GM18499 (cell line): ENCODE measurements at regions not wholly inside any gene's neighbourhood (a gene's known extent, or its start where the extent isn't known, plus 50 kb on each side); places are given as distances from the start of the nearest gene placed in this dataset.
"Not testable (repeated sequence)": the region's sequence is repeated elsewhere in the genome, so short reads cannot be mapped to it uniquely, and the experiment has no call there.

Source experiments
- ATAC-seq: cut with Tn5 transposase; IDR thresholded peaks from one replicate; pipeline ENCODE4 v1.9.1; 2021; ENCODE audit warnings: moderate number of reproducible peaks; ENCODE audit not compliant: insufficient read depth, unreplicated experiment

GRCh38 chr13:81990652-81991051 is 1649.7 kb upstream of the SPRY2 start:
- ATAC-seq = no peak

GRCh38 chr13:81988567-81988966 is 1647.6 kb upstream of the SPRY2 start:
- no peak for ATAC-seq

DNA sequence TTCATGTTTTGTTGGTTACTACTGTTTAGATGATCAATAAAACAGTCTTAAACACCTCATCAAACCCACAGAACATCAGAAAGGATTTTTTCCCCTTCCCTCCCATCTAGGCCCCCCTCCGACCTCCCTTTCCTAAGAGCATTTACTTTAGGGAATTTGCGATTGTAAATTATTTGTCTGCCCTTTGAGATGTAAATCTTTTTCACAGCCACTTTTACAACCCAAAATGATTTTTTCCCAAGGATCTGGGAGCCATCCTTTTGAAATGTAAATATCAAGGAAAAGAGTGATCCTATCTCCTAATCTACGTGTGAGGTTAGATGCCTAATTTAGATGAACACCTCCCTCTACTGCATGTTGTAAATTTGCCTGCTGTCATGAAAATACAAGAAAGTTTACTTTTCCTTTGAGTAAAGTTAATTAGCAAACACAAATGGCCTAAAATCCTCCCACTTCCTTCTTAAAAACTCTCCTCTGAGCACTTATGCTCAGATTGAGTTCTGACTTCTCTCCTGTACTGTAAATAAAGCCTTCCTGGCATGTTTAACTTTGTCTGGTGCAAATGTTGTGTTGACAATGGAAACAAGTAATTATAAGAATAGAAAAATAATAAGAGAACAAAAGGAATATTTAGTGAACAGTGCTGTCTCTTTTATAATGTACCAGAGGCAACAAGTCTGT is 1646.9 kb upstream of the SPRY2 start:
- ATAC-seq = no peak

DNA sequence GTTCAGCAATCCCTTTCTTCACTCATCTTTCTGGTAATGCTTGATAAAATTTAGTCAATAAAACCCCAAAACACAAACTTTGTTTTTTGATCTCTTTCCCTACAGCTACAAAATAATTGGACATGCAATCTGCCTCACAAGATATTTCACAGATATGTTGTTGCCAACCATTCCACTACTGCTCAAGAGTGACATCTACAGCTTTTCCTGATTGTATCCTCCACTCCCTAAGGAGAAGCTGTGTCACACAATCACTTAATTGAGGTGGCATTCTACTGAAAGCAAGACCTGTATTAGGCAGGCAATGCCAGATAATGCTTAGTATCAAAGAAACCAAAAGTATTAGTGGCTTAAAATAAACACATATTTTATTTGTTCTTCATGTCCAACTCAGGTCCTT is 1646.2 kb upstream of the SPRY2 start:
- ATAC-seq = no peak

- no peak for ATAC-seq
Observed at GRCh38 chr13:81986308-81986707, 1645.4 kb upstream of the SPRY2 start.

DNA sequence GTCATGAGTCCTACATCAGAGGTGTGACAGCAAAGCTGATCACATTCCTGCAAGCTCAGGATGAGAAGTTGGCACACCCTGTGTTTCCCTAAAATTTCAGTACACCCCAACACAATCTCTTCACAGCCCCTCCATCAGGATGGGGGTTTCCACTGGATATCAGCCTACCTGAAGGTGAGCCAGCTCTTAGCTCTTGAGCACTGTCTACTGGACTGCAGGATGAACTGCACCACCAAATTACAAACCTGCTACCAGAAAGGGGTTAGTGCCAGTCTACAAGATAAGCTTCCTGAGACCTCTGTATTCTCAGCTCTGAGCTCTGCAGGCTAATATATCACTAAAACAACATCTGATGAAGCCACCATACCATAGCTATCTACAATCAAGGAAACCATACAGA is 1616.2 kb upstream of the SPRY2 start:
- ATAC-seq = no peak

GRCh38 chr13:81929988-81930387 is 1589.1 kb upstream of the SPRY2 start:
- ATAC-seq = no peak

DNA sequence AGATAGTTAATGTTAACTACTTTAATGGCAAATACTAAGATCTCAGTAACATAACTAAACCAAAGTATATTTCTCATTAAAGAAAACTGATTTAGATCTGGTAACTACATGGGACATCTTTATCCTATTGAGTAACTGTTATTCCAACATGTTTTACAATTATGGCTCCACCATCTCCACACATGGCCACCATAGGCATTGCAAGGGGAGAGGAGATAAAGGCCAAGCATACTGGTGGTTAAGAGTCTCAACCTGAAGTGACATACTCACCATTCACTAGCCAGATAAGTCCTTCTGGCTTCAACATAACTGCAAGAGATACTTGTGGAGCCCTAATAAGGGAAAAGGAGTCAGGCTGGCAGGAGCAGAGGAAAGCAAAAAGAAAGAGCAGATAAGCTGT is 1586.4 kb upstream of the SPRY2 start:
- ATAC-seq = no peak

DNA sequence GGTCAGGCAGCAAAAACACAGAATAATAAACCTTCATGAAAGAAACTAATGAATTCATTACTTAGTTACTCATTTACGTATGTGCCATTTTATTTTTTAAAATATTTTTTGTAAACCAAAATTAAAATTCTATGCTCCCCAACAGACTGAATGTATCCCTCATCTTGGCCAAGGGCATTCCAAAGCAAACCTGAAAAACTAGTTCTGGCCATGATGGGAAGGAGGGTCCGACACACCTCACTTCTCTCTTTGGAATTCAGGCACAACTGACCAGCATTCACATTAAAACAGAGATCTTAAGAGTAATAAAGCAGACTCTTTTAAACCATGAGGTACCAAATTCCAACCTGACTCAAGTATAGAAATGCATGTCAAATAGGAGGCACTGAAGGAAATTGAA is 1576.9 kb upstream of the SPRY2 start:
- no peak for ATAC-seq

GRCh38 chr13:81916461-81916860 is 1575.5 kb upstream of the SPRY2 start:
- no peak for ATAC-seq

DNA sequence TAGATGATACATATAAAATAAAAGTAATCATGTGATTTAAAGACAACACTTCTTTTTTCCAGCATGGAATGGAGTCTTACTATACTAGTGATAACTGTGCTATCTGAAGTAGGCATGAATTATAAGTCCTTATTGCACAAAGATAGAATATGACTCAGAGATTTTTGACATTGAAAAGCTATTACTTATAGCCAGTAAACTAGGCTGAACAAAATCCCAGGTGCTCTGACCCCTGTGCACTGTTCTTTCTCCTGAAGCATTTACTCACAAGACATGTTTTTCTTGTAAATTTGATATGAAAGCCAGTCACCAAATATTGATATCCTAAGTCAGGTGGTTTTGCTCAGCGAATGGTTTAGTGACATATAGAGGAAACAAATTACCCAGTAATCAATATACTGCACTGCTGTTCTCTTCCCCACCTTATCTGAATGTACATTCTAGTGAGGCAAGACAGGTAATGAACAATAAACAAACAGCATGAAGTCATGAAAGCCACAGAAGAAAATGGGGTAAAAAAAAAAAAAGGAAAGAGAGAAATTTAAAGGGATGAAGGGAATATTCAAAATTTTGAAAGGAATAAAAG is 1567.0 kb upstream of the SPRY2 start:
- no peak for ATAC-seq

GRCh38 chr13:81888855-81889254 is 1547.9 kb upstream of the SPRY2 start:
- ATAC-seq = no peak

DNA sequence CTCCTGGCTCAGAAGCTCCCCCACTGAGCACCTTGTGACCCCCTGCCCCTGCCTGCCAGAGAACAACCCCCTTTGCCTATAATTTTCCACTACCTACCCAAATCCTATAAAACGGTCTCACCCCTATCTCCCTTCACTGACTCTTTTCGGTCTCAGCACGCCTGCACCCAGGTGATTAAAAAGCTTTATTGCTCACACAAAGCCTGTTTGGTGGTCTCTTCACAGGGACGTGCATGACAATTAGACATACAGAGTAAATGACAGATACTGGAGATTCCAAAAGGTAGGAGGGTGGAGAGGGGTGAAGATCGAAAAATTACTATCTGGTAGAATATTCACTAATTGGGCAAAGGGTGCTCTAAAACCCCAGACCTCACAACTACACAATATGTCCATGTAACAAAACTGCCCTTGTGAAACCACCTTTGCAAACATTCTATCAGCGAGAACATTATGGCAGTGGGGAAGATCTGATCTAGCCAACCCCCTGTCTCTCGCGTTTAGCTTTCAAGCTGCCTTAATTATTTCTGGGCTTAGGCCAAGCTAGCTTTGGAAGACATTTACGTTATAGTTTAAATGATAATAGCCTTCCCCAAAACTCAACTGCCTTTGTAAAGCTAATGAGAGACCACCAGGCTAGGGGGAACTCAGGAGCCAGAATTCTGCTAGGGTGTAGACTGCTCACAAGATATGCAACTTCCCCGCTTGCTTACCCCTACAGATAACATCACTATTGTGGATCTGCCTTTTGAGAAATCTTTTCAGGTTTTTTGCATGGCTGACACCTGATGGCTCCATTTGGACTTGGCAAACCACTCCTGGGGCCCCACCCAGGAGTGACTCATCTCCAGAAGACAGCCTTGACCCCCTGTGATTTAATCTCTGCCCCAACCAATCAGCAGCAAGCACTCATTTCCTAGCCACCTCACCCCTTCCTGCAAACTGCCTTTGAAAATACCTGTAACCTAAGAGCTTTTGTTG is 1534.0 kb upstream of the SPRY2 start:
- no peak for ATAC-seq

GRCh38 chr13:81874253-81874652 is 1533.3 kb upstream of the SPRY2 start:
- no peak for ATAC-seq

DNA sequence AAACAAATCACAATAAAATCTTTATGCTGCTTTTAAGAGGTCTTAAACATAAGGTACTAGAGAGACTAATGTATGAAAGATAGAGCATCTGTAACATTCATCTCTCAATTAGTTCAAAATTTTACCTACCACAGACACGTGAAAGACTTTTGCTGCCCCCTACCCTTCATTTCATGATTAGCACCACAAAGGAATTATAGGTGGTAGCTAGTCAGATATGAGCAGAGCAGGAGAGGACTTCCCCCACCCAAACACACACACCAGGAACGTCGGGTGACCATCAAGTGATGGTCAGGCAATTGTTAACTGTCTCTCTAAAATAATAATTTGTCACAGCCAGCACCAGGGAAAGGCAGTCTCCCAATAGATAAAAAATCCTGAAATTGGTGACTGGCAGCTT is 1531.7 kb upstream of the SPRY2 start:
- ATAC-seq = no peak

- ATAC-seq = not testable (repeated sequence)
Observed at GRCh38 chr13:81871751-81872325, 1530.9 kb upstream of the SPRY2 start.

DNA sequence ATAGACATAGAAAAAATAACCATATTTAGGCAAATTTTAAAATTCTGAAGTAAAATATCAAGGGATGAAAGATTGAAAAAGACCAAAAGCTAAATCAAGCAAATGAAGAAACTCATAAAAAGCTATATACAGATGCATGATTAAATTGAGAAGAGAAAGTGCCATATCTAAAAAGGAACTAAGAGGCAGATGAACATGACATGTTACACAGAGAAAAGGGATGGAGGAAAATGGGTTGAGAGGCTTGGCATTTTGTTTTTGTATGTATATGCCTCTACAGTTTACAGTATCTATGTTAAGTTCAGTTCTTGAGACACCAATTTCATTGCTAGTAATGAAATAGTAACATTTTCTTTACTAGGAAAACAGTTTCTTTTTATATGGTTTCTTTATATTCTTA is 1507.4 kb upstream of the SPRY2 start:
- ATAC-seq = no peak

GRCh38 chr13:81846771-81847170 is 1505.8 kb upstream of the SPRY2 start:
- no peak for ATAC-seq

DNA sequence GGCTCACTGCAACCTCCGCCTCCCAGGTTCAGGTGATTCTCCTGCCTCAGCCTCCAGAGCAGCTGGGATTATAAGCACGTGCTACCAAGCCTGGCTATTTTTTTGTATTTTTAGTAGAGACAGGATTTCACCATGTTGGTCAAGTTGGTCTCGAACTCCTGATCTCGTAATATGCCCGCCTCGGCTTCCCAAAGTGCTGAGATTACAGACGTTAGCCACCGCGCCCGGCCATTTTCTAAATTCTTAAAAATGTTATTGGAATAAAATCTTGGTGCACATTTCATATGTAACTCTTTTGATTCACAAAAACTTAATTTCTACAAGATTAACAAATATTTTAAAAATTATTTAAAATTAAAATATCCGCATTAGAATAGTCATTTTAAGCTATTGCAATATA is 1480.3 kb upstream of the SPRY2 start:
- no peak for ATAC-seq

GRCh38 chr13:81800433-81800832 is 1459.5 kb upstream of the SPRY2 start:
- ATAC-seq = no peak

GRCh38 chr13:81795710-81796109 is 1454.8 kb upstream of the SPRY2 start:
- ATAC-seq = no peak
